ENCODE measurements at regions not wholly inside any gene's neighbourhood (a gene's known extent, or its start where the extent isn't known, plus 50 kb on each side); places are given as distances from the start of the nearest gene placed in this dataset.

DNA sequence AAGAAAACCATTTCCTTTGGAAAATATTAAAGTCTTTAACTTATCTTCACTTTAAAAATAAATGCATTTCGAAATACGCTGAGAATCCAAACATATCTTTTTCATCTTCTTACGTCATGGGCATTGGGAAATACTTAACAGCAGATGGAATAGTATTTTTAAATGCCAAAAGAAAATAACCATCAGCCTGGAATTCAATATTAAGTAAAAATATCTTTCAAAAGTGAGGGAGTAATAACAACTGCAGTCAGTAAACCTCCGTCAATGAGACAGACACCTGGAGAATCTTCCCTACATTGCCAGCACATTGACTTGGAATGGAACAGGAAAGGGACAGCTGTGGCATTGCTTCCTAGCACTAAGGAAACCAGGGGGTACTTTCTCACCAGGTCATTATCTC, 290.4 kb upstream of the TNP1 start:
- Histone ChIP-seq H3K36me3 (ENCODE audit: insufficient read depth) (no peaks in the 10 kb centered on the region), H3K27me3 (ENCODE audit: insufficient read depth) (no peaks in the 10 kb centered on the region), H2AFZ (no peak overlapping the region), H3K4me2 (no peak overlapping the region), H4K20me1 (replicated peaks; ENCODE audit: insufficient read depth) (no peaks in the 10 kb centered on the region), H3K4me1 (ENCODE audit: insufficient read depth) (no peaks in the 10 kb centered on the region), H3K9me2 (ENCODE audit: insufficient read depth) (no peaks in the 10 kb centered on the region; the same call in 1 of the 2 replicates), H3K4me3 (no peak overlapping the region), H3K27ac (ENCODE audit: low read depth) (no peak overlapping the region), H3K79me2 (replicated peaks; ENCODE audit: insufficient read depth) (no peaks in the 10 kb centered on the region), H3F3A (replicated peaks; ENCODE audit: low read depth) (no peaks in the 10 kb centered on the region)
- H3K27me3 Mint-ChIP-seq (ENCODE audit: insufficient read depth, low read depth, poor library complexity) = peaks cover 2% of the 10 kb centered on the region
- H3K4me1 Mint-ChIP-seq = no peaks in the 10 kb centered on the region
- no peaks in the 10 kb centered on the region; the same call in 2 of the 3 replicates for H3K9me3 Mint-ChIP-seq
- H3K36me3 Mint-ChIP-seq (ENCODE audit: low read depth) = no peaks in the 10 kb centered on the region
- H3K27ac Mint-ChIP-seq = no peak overlapping the region
- ATAC-seq (no peak), DNase-seq (ENCODE audit: low spot score) (no peak)
- TF ChIP-seq, protein P1, sequence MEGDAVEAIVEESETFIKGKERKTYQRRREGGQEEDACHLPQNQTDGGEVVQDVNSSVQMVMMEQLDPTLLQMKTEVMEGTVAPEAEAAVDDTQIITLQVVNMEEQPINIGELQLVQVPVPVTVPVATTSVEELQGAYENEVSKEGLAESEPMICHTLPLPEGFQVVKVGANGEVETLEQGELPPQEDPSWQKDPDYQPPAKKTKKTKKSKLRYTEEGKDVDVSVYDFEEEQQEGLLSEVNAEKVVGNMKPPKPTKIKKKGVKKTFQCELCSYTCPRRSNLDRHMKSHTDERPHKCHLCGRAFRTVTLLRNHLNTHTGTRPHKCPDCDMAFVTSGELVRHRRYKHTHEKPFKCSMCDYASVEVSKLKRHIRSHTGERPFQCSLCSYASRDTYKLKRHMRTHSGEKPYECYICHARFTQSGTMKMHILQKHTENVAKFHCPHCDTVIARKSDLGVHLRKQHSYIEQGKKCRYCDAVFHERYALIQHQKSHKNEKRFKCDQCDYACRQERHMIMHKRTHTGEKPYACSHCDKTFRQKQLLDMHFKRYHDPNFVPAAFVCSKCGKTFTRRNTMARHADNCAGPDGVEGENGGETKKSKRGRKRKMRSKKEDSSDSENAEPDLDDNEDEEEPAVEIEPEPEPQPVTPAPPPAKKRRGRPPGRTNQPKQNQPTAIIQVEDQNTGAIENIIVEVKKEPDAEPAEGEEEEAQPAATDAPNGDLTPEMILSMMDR (conservative IDR thresholded peaks at IDR 0.05; ENCODE audit: low read depth in 2 of 2) = no peak
- TF ChIP-seq EZH2 (IDR thresholded peaks at IDR 0.05; ENCODE audit: low read depth, unreplicated experiment) (no peak), NANOG (IDR thresholded peaks at IDR 0.05; ENCODE audit: borderline replicate concordance) (no peak), POLR2AphosphoS5 (IDR thresholded peaks at IDR 0.05; ENCODE audit: low read depth) (no peak), ZNF114 (CRISPR knock-in tag; IDR thresholded peaks at IDR 0.05) (no peak), STAT1 (IDR thresholded peaks at IDR 0.05; ENCODE audit: unreplicated experiment) (no peak), ZNF331 (CRISPR knock-in tag; IDR thresholded peaks at IDR 0.05; ENCODE audit: low read depth) (no peak), JUNB (IDR thresholded peaks at IDR 0.05; ENCODE audit: unreplicated experiment) (no peak), EZH2phosphoT487 (IDR thresholded peaks at IDR 0.05; ENCODE audit: unreplicated experiment) (no peak), REST (IDR thresholded peaks at IDR 0.05; ENCODE audit: unreplicated experiment) (no peak), CREB1 (CRISPR knock-in tag; IDR thresholded peaks at IDR 0.05; ENCODE audit: low read depth) (no peak), ETS1 (IDR thresholded peaks at IDR 0.05) (no peak)
- TF ChIP-seq, protein P2, sequence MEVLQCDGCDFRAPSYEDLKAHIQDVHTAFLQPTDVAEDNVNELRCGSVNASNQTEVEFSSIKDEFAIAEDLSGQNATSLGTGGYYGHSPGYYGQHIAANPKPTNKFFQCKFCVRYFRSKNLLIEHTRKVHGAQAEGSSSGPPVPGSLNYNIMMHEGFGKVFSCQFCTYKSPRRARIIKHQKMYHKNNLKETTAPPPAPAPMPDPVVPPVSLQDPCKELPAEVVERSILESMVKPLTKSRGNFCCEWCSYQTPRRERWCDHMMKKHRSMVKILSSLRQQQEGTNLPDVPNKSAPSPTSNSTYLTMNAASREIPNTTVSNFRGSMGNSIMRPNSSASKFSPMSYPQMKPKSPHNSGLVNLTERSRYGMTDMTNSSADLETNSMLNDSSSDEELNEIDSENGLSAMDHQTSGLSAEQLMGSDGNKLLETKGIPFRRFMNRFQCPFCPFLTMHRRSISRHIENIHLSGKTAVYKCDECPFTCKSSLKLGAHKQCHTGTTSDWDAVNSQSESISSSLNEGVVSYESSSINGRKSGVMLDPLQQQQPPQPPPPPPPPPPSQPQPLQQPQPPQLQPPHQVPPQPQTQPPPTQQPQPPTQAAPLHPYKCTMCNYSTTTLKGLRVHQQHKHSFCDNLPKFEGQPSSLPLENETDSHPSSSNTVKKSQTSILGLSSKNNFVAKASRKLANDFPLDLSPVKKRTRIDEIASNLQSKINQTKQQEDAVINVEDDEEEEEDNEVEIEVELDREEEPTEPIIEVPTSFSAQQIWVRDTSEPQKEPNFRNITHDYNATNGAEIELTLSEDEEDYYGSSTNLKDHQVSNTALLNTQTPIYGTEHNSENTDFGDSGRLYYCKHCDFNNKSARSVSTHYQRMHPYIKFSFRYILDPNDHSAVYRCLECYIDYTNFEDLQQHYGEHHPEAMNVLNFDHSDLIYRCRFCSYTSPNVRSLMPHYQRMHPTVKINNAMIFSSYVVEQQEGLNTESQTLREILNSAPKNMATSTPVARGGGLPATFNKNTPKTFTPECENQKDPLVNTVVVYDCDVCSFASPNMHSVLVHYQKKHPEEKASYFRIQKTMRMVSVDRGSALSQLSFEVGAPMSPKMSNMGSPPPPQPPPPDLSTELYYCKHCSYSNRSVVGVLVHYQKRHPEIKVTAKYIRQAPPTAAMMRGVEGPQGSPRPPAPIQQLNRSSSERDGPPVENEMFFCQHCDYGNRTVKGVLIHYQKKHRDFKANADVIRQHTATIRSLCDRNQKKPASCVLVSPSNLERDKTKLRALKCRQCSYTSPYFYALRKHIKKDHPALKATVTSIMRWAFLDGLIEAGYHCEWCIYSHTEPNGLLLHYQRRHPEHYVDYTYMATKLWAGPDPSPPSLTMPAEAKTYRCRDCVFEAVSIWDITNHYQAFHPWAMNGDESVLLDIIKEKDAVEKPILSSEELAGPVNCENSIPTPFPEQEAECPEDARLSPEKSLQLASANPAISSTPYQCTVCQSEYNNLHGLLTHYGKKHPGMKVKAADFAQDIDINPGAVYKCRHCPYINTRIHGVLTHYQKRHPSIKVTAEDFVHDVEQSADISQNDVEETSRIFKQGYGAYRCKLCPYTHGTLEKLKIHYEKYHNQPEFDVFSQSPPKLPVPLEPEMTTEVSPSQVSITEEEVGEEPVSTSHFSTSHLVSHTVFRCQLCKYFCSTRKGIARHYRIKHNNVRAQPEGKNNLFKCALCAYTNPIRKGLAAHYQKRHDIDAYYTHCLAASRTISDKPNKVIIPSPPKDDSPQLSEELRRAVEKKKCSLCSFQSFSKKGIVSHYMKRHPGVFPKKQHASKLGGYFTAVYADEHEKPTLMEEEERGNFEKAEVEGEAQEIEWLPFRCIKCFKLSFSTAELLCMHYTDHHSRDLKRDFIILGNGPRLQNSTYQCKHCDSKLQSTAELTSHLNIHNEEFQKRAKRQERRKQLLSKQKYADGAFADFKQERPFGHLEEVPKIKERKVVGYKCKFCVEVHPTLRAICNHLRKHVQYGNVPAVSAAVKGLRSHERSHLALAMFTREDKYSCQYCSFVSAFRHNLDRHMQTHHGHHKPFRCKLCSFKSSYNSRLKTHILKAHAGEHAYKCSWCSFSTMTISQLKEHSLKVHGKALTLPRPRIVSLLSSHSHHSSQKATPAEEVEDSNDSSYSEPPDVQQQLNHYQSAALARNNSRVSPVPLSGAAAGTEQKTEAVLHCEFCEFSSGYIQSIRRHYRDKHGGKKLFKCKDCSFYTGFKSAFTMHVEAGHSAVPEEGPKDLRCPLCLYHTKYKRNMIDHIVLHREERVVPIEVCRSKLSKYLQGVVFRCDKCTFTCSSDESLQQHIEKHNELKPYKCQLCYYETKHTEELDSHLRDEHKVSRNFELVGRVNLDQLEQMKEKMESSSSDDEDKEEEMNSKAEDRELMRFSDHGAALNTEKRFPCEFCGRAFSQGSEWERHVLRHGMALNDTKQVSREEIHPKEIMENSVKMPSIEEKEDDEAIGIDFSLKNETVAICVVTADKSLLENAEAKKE (CRISPR knock-in tag; IDR thresholded peaks at IDR 0.05) = no peak
- H3K4me3 Mint-ChIP-seq = no peak overlapping the region
